HG03521 (cell line): ENCODE measurements at regions not wholly inside any gene's neighbourhood (a gene's known extent, or its start where the extent isn't known, plus 50 kb on each side); places are given as distances from the start of the nearest gene placed in this dataset.

ENCODE experiments used
- ATAC-seq: cut with Tn5 transposase; IDR thresholded peaks from one replicate; pipeline ENCODE4 v1.9.1; 2021; ENCODE audit warnings: mild to moderate bottlenecking, moderate library complexity; ENCODE audit not compliant: unreplicated experiment

DNA sequence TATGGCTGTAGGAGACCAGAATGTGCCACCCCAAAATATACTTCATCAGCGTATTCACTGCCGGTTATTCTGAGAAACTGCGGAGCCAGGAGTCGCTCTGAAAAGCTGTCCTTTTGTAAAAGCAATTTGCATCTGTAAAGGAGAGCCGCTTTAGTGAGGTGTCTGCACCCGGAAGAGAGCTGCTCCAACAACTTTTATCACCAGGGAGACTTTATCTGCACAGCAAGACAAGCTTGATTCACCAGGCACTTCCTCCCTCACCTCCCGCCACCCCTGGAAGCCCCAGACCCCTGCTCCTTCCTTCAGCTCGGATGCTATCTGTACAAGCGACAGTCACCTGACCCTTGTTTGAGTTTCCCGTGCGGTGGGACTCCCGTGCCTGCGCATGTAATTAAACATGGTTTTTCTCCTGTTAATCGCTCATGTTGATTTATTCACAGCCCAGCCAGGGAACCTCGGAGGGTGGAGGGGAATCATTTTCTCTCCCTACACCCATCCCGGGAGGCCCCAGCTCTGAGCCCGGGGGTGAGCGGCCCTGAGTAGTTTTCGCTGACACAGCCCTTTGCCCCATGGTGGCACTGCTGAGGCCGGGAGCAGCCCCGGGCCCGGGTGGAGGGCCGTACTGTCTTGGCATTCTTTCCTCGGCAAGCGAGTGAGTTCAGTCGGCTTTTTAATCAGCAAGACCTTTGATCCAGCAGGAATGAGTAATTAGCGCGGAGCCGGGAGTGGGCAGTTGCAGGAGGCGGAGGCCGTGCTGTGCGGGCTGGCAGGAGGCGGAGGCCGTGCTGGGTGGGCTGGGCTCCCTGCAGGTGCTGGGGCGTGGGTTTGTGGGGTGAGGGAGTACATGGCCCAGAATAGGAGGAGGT is 222.7 kb upstream of the CIBAR2 start:
- no peak for ATAC-seq

- no peak for ATAC-seq
Observed at GRCh38 chr16:85335584-85336491, 223.6 kb upstream of the CIBAR2 start.

DNA sequence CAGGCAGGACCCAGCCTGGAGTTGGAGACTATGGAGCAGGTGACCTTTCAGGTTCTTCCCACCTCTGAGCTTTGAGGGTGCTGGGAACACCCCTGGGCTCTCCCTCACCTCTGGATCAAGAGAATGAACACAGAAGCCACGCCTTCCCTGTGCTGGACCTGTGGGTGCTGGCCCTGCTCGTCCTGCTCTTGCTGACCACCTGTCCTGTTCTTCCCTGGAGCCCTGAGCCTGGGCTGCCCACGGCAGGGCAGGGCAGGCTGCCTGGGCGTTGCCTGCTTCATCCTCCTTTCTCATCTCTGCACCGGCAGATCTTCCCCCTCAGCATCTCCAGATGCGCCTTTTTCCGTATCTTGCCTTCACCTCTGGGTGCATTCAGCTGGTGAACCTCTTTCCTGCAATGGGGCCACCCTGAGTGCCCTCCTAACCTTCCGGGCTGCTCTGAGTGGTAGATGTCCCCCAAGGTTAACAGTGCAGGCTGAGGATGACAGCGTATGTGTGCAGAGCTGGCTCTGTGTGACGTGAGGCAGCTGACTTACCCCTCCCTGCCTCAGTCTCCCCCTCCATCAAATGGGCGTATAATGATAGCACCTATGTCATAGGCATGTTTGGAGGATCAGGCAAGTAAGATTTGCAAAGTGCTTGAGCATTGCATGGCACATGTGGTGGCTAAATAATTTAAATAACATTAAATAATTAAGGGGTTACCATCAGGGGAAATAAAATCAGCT is 225.8 kb upstream of the CIBAR2 start:
- ATAC-seq: no peak

- ATAC-seq: no peak
Observed at GRCh38 chr16:85338638-85338982, 226.3 kb upstream of the CIBAR2 start.

DNA sequence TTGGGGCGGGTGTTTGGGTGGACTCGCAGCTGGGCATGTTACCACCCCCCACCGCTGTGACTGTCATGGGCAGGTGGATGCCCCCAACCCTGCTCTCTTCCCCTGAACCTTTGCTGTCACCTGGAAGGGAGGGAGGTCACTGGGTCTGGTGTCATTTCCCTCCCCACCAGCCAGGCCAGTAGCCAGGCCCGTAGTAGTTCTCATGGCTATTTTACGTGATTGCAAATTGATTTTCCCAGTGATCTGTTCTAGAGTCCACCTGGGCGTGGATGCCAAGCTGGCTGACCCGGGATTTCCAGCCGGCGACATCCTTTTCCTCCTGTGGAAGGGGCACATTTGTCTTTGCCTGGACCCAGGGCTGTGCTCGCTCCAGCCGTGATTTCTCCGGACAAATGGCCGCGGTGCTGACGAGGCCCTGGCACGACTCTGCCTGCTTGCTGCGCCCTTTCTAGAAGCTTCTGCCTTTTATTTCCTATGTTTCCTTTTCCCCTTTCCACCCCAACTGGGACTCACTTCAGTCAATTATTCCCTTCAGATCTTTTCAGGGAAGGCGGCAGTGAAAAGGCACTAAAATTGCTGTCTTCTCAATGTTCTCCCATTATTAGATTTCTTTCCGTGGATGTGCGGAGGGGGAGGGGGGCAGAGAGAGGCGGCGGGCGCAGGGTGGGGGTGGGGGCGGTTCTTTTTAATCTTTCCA is 226.9 kb upstream of the CIBAR2 start:
- no peak for ATAC-seq

DNA sequence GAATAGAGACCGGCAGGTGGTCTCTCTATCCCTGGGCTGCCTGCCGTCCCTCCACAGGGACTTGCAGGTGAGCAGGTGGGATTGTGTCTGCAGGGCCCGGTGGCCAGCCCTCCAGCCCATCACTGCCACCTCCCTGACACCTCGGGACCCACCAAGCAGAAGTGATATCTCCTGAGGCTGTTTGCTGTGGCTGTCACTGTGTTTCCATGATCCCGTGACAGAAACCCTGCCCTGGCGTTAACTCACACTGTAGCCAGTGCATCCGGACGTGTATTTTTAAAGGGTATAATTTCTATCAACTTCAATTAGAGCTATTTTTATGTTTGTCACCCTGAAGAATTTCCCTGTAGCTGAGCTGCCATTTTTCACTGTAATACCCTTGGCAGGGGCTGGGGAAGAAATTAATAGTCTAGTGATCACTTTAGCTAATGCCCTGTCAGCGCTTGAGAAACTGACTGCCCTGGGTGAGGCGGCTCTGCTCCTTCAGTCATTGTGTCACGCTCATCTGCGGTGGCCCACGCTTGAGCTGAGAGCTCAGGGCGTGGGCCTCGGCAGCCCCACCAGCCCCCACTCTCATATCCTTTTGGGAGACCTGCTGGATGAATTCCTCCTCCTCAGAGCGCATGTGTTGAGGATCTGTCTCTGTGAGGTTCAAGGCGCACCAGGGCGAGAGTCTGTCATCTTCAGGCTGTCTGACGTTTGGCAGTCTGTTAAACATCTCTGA is 229.9 kb upstream of the CIBAR2 start:
- ATAC-seq: no peak

GRCh38 chr16:85344502-85345128 is 232.3 kb upstream of the CIBAR2 start:
- no peak for ATAC-seq

GRCh38 chr16:85345129-85345639 is 232.9 kb upstream of the CIBAR2 start:
- no peak for ATAC-seq

DNA sequence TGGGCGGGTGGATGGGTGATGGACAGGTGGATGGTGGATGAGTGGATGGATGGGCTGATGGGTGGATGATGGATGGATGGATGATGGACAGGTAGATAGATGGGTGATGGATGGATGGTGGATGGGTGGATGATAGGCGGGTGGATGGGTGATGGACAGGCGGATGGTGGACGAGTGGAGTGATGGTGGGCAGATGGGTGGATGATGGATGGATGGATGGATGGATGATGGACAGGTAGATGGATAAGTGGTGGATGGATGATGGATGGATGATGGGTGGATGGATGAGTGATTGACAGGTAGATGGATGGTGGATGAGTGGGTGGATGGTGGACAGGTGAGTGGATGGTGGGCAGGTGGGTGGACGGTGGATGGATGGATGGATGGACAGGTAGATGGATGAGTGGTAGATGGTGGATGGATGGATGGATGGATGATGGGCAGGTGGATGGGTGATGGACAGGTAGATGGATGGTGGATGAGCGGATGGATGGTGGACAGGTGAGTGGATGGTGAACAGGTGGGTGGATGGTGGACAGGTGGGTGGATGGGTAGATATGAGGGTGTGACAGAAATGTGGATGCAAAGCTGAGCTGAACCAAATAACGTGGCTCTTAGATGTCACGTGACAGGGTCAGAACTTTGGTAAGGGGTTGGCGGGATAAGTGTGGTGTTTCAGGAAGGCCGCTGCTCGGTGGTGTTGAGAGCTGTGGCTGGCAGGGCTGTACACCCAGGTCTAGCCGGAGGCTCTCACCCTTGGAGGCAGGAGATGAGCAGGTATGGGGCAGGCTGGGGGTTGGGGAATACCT is 234.3 kb upstream of the CIBAR2 start:
- ATAC-seq: no peak

GRCh38 chr16:85347213-85347591 is 234.9 kb upstream of the CIBAR2 start:
- ATAC-seq: no peak

DNA sequence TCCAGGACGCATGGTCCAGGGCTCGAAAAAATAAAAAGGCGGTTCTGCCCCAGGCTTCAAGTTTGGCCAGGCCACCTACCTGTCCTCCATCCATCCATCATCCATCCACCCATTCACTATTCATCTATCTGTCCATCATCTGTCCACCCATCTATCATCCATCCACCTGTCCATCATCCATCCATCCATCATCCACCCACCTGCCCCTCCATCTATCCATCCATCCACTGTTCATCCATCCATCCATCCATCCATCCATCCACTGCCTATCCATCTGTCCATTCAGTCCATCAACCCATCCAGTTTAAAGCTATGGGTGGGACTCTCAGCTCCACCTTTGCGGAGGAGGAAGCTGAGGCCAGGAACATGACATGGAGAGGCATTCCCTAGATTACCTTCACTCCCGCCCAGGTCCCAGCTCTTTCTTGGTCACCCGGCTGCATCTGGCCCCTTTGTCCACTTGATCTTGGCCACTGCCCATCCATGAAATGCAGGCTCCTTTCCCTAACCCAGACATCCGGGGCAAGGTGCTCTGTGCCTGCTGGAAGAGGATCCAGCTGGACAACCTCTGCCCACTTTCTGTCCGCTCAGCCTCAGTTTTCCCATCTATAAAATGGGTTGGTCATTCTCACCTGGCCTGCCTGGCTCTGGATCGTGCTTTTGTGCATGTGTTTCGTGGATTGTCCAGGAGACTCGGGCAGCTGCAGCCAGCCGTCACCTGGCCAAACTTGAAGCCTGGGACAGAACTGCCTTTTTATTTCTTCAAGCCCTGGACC is 236.0 kb upstream of the CIBAR2 start:
- ATAC-seq: no peak

GRCh38 chr16:85348911-85349334 is 236.7 kb upstream of the CIBAR2 start:
- ATAC-seq: no peak

GRCh38 chr16:85349365-85350145 is 237.3 kb upstream of the CIBAR2 start:
- ATAC-seq: no peak

DNA sequence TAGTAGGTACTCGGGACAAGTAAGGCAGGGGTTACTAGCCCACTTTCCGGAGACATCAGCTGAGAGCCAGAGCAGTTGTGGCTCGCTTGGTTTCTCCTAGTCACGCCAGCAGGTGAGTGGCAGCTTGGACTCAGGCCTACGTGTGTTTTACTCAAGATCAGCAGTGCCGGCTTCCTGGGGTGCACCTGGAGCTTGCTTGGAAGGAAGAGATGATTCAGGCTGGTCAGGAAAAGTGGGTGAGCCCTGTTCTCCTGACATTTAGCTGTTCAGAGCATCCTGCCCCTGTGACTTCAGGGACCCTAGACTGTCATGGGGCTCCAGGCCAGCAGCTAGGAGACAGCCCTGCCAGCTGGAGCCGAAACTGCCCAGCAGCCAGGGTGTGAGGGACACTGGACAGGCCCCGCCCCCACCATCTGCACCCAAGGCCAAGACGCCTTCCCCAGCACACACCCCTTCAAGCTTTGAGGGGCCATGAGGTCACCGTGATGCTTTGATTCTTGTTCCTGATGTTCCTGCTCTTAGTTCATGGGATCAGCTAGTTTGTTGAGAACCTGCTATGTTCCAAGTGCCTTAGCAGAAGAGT is 238.0 kb upstream of the CIBAR2 start:
- no peak for ATAC-seq

DNA sequence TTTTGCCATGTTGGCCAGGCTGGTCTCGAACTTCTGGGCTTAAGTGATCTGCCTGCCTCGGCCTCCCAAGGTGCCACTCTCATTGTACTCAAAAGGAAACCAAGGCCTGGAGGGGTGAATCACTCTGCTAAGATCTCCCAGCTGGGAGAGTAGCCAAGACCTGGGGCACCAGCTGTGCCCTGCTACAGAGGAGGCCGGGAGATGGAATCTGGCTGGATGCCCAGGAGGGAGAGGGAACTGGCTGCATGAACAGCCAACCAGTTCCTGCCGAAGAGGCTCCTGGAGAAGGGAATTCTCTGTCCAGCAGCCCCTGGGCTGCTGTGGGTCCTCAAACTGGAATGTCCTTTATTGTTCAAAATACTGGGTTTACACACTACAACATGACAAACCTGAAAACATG is 238.7 kb upstream of the CIBAR2 start:
- no peak for ATAC-seq

DNA sequence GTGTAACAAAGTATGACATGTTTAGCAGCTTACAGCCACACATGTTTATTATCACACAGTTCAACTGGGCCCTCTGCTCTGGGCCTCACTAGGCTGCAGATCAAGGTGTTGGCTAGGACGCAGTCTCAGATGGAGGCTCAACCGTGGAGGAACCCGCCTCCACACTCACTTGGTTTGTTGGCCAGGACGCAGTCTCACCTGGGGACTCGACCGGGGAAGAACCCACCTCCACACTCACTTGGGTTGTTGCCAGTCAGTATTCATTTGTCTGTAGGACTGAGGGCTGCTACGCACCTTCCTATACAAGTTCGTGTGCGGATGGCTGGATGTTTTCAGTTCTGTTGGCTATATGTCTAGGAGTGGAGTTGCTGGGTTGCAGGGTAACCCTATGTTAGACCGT is 240.7 kb upstream of the CIBAR2 start:
- ATAC-seq: no peak
